RWPE2 (cell line): ENCODE measurements at regions not wholly inside any gene's neighbourhood (a gene's known extent, or its start where the extent isn't known, plus 50 kb on each side); places are given as distances from the start of the nearest gene placed in this dataset.
A peak's percentile ranks its signal among the peaks of the same experiment; 100 is the strongest.

Experiments used
- ATAC-seq: fragments of 200-7000 bp; cut with Tn5 transposase; 3 replicates; pipeline ENCODE4 v1.9.1; 2021; ENCODE audit warnings: low read depth
- DNase-seq: peaks from one replicate; pipeline ENCODE4 v3.0.0-alpha.2; 2020; ENCODE audit warnings: low spot score
- H3K27ac ChIP-seq: fragments of 450-650 bp; 2 replicates; pipeline ENCODE4 v1.5.1; 2017; ENCODE audit warnings: mild to moderate bottlenecking; ENCODE audit not compliant: poor library complexity, severe bottlenecking
- H3K27me3 ChIP-seq: fragments of 250-450 bp; sonication (Bioruptor Pico); 2 replicates; pipeline ENCODE4 v1.5.1; 2021; ENCODE audit warnings: mild to moderate bottlenecking, moderate library complexity; ENCODE audit not compliant: insufficient read depth, poor library complexity, severe bottlenecking
- H3K36me3 ChIP-seq: fragments of 250-450 bp; sonication (Bioruptor Pico); 2 replicates; pipeline ENCODE4 v1.5.1; 2020; ENCODE audit warnings: low read depth, mild to moderate bottlenecking, moderate library complexity
- H3K4me1 ChIP-seq: fragments of 250-450 bp; sonication (Bioruptor Pico); 2 replicates; pipeline ENCODE4 v1.5.1; 2021; ENCODE audit warnings: mild to moderate bottlenecking, moderate library complexity; ENCODE audit not compliant: insufficient read depth, poor library complexity, severe bottlenecking
- H3K4me3 ChIP-seq: fragments of 250-450 bp; sonication (Bioruptor Pico); 2 replicates; pipeline ENCODE4 v1.5.1; 2021; ENCODE audit warnings: mild to moderate bottlenecking, moderate library complexity; ENCODE audit not compliant: severe bottlenecking
- H3K9me3 ChIP-seq: fragments of 250-450 bp; sonication (Bioruptor Pico); 2 replicates; pipeline ENCODE4 v1.5.1; 2021; ENCODE audit warnings: mild to moderate bottlenecking, moderate library complexity; ENCODE audit not compliant: severe bottlenecking
- CTCF ChIP-seq: fragments of 450-650 bp; IDR thresholded peaks from one replicate; pipeline ENCODE4 v1.5.1; 2017; ENCODE audit warnings: mild to moderate bottlenecking, moderate library complexity; ENCODE audit not compliant: poor library complexity, severe bottlenecking

GRCh38 chr6:165861226-165861625 lies 198.2 kb upstream of the PDE10A start:
- H3K4me3 ChIP-seq = no peak overlapping the region
- no peak overlapping the region for H3K27ac ChIP-seq
- DNase-seq (no peak), ATAC-seq (no peak)
- no peaks in the 10 kb centered on the region for H3K4me1 ChIP-seq
- TF ChIP-seq CTCF = no peak
- H3K9me3 ChIP-seq = no peaks in the 10 kb centered on the region
- H3K36me3 ChIP-seq = no peaks in the 10 kb centered on the region
- peaks cover 30% of the 10 kb centered on the region for H3K27me3 ChIP-seq

GRCh38 chr6:165858586-165858985 lies 195.5 kb upstream of the PDE10A start:
- no peaks in the 10 kb centered on the region for H3K4me1 ChIP-seq
- no peak for DNase-seq
- no peak overlapping the region for H3K27ac ChIP-seq
- no peak for ATAC-seq
- H3K27me3 ChIP-seq = peaks cover 39% of the 10 kb centered on the region
- no peak overlapping the region for H3K4me3 ChIP-seq
- peak; percentile 8 for TF ChIP-seq CTCF
- no peaks in the 10 kb centered on the region for H3K9me3 ChIP-seq
- H3K36me3 ChIP-seq = no peaks in the 10 kb centered on the region

- Histone ChIP-seq H3K9me3 (no peaks in the 10 kb centered on the region), H3K27ac (no peak overlapping the region), H3K27me3 (peaks cover 47% of the 10 kb centered on the region), H3K4me1 (no peaks in the 10 kb centered on the region), H3K4me3 (no peak overlapping the region), H3K36me3 (no peaks in the 10 kb centered on the region)
- no peak for TF ChIP-seq CTCF
- ATAC-seq (no peak), DNase-seq (no peak)
Observed at GRCh38 chr6:165855856-165856255, 192.8 kb upstream of the PDE10A start.

- H3K36me3 ChIP-seq = no peaks in the 10 kb centered on the region
- H3K9me3 ChIP-seq = no peaks in the 10 kb centered on the region
- no peak overlapping the region for H3K27ac ChIP-seq
- no peaks in the 10 kb centered on the region for H3K4me1 ChIP-seq
- peaks cover 50% of the 10 kb centered on the region for H3K27me3 ChIP-seq
- ATAC-seq (no peak), DNase-seq (no peak)
- TF ChIP-seq CTCF = no peak
- H3K4me3 ChIP-seq = no peak overlapping the region
Observed at GRCh38 chr6:165854863-165855593, 192.0 kb upstream of the PDE10A start.

- TF ChIP-seq CTCF = no peak
- Histone ChIP-seq H3K4me1 (no peaks in the 10 kb centered on the region), H3K4me3 (no peak overlapping the region), H3K36me3 (no peaks in the 10 kb centered on the region), H3K9me3 (no peaks in the 10 kb centered on the region), H3K27me3 (peaks cover 50% of the 10 kb centered on the region), H3K27ac (no peak overlapping the region)
- ATAC-seq (no peak), DNase-seq (no peak)
Observed at GRCh38 chr6:165854061-165854862, 191.2 kb upstream of the PDE10A start.
